ENCODE measurements at regions not wholly inside any gene's neighbourhood (a gene's known extent, or its start where the extent isn't known, plus 50 kb on each side); places are given as distances from the start of the nearest gene placed in this dataset.

GRCh38 chr3:127477396-127477795, 113.1 kb downstream of the TPRA1 start:
- intact Hi-C loops (cut with DNase I): no loop called here
- Histone ChIP-seq H3K9ac (ENCODE audit: low read depth in 2 of 2, low read length in 2 of 2) (no peak overlapping the region), H3K9me3 (no peaks in the 10 kb centered on the region), H3K36me3 (no peaks in the 10 kb centered on the region), H3K27me3 (no peaks in the 10 kb centered on the region), H3K27ac (no peak overlapping the region), H3K4me1 (no peaks in the 10 kb centered on the region), H3K4me3 (no peak overlapping the region)
- DNase-seq: no peak
- no peak for TF ChIP-seq CTCF (IDR thresholded peaks at IDR 0.05)

- Histone ChIP-seq H3K27me3 (no peaks in the 10 kb centered on the region), H3K9me3 (no peaks in the 10 kb centered on the region), H3K4me3 (no peak overlapping the region), H3K36me3 (no peaks in the 10 kb centered on the region), H3K9ac (ENCODE audit: low read depth in 2 of 2, low read length in 2 of 2) (no peak overlapping the region), H3K4me1 (no peaks in the 10 kb centered on the region), H3K27ac (no peak overlapping the region)
- no peak for DNase-seq
- TF ChIP-seq CTCF (IDR thresholded peaks at IDR 0.05): no peak
- intact Hi-C loops (cut with DNase I): no loop called here
Measured at GRCh38 chr3:127476936-127477335, 113.6 kb downstream of the TPRA1 start.

- Histone ChIP-seq H3K27ac (no peak overlapping the region), H3K36me3 (no peaks in the 10 kb centered on the region), H3K27me3 (no peaks in the 10 kb centered on the region), H3K4me1 (no peaks in the 10 kb centered on the region), H3K4me3 (no peak overlapping the region), H3K9ac (ENCODE audit: low read depth in 2 of 2, low read length in 2 of 2) (no peak overlapping the region), H3K9me3 (no peaks in the 10 kb centered on the region)
- intact Hi-C loops (cut with DNase I): no loop called here
- DNase-seq: no peak
- TF ChIP-seq CTCF (IDR thresholded peaks at IDR 0.05): no peak
Measured at GRCh38 chr3:127475975-127476705, 114.4 kb downstream of the TPRA1 start.

GRCh38 chr3:127475391-127475790, 115.1 kb downstream of the TPRA1 start:
- H3K4me1 ChIP-seq: no peaks in the 10 kb centered on the region
- intact Hi-C loops (cut with DNase I): no loop called here
- no peak for TF ChIP-seq CTCF (IDR thresholded peaks at IDR 0.05)
- H3K9ac ChIP-seq (ENCODE audit: low read depth in 2 of 2, low read length in 2 of 2): no peak overlapping the region
- H3K27me3 ChIP-seq: no peaks in the 10 kb centered on the region
- no peaks in the 10 kb centered on the region for H3K36me3 ChIP-seq
- H3K4me3 ChIP-seq: no peak overlapping the region
- no peak overlapping the region for H3K27ac ChIP-seq
- no peak for DNase-seq
- no peaks in the 10 kb centered on the region for H3K9me3 ChIP-seq

- DNase-seq: no peak
- H3K27ac ChIP-seq: no peak overlapping the region
- H3K27me3 ChIP-seq: no peaks in the 10 kb centered on the region
- H3K4me1 ChIP-seq: no peaks in the 10 kb centered on the region
- peak; percentile 33 for TF ChIP-seq CTCF (IDR thresholded peaks at IDR 0.05)
- no peak overlapping the region for H3K9ac ChIP-seq (ENCODE audit: low read depth in 2 of 2, low read length in 2 of 2)
- H3K36me3 ChIP-seq: no peaks in the 10 kb centered on the region
- H3K4me3 ChIP-seq: no peak overlapping the region
- no peaks in the 10 kb centered on the region for H3K9me3 ChIP-seq
- intact Hi-C loops (cut with DNase I): no loop called here
Measured at GRCh38 chr3:127473244-127474024, 117.1 kb downstream of the TPRA1 start.
